GM19438 (cell line): ENCODE measurements at regions not wholly inside any gene's neighbourhood (a gene's known extent, or its start where the extent isn't known, plus 50 kb on each side); places are given as distances from the start of the nearest gene placed in this dataset.

Experiments used
- ATAC-seq: cut with Tn5 transposase; IDR thresholded peaks from one replicate; pipeline ENCODE4 v1.9.1; 2021; ENCODE audit warnings: low read depth; ENCODE audit not compliant: unreplicated experiment

GRCh38 chr4:58935332-58935731, 1825.1 kb upstream of the IGFBP7 start:
- ATAC-seq, result no peak

- ATAC-seq, result no peak
These were observed 1826.3 kb upstream of the IGFBP7 start for GRCh38 chr4:58936436-58936835.

- no peak for ATAC-seq
These were observed 1830.0 kb upstream of the IGFBP7 start for GRCh38 chr4:58940167-58940566.

GRCh38 chr4:58941286-58941685, 1831.1 kb upstream of the IGFBP7 start:
- ATAC-seq, result no peak

- ATAC-seq, result no peak
These were observed 1843.4 kb upstream of the IGFBP7 start for GRCh38 chr4:58953575-58953974.

GRCh38 chr4:58957711-58958110, 1847.5 kb upstream of the IGFBP7 start:
- ATAC-seq, result no peak

- ATAC-seq, result no peak
These were observed 1851.1 kb upstream of the IGFBP7 start for GRCh38 chr4:58961283-58961682.

GRCh38 chr4:58961925-58962324, 1851.7 kb upstream of the IGFBP7 start:
- ATAC-seq, result no peak

GRCh38 chr4:58962424-58962823, 1852.2 kb upstream of the IGFBP7 start:
- no peak for ATAC-seq

GRCh38 chr4:58981828-58982227, 1871.6 kb upstream of the IGFBP7 start:
- ATAC-seq, result no peak

GRCh38 chr4:58983887-58984286, 1873.7 kb upstream of the IGFBP7 start:
- no peak for ATAC-seq

- no peak for ATAC-seq
These were observed 1892.0 kb upstream of the IGFBP7 start for GRCh38 chr4:59002148-59002547.

- ATAC-seq, result no peak
These were observed 1914.1 kb upstream of the IGFBP7 start for GRCh38 chr4:59024257-59024656.

GRCh38 chr4:59037812-59038211, 1927.6 kb upstream of the IGFBP7 start:
- ATAC-seq, result no peak

GRCh38 chr4:59039046-59039445, 1928.9 kb upstream of the IGFBP7 start:
- ATAC-seq, result no peak

- ATAC-seq, result no peak
These were observed 1934.2 kb upstream of the IGFBP7 start for GRCh38 chr4:59044286-59044900.

GRCh38 chr4:59054086-59054485, 1943.9 kb upstream of the IGFBP7 start:
- ATAC-seq, result no peak

- ATAC-seq, result no peak
These were observed 1947.6 kb upstream of the IGFBP7 start for GRCh38 chr4:59057804-59058203.

- ATAC-seq, result no peak
These were observed 1948.4 kb upstream of the IGFBP7 start for GRCh38 chr4:59058543-59058942.

GRCh38 chr4:59060002-59060846, 1950.0 kb upstream of the IGFBP7 start:
- no peak for ATAC-seq

- no peak for ATAC-seq
These were observed 1950.7 kb upstream of the IGFBP7 start for GRCh38 chr4:59060895-59061294.
